HG03097 (cell line): ENCODE measurements at regions not wholly inside any gene's neighbourhood (a gene's known extent, or its start where the extent isn't known, plus 50 kb on each side); places are given as distances from the start of the nearest gene placed in this dataset.

Experiments used
- ATAC-seq: cut with Tn5 transposase; IDR thresholded peaks from one replicate; pipeline ENCODE4 v1.9.1; 2021; ENCODE audit not compliant: unreplicated experiment, low FRiP score

DNA sequence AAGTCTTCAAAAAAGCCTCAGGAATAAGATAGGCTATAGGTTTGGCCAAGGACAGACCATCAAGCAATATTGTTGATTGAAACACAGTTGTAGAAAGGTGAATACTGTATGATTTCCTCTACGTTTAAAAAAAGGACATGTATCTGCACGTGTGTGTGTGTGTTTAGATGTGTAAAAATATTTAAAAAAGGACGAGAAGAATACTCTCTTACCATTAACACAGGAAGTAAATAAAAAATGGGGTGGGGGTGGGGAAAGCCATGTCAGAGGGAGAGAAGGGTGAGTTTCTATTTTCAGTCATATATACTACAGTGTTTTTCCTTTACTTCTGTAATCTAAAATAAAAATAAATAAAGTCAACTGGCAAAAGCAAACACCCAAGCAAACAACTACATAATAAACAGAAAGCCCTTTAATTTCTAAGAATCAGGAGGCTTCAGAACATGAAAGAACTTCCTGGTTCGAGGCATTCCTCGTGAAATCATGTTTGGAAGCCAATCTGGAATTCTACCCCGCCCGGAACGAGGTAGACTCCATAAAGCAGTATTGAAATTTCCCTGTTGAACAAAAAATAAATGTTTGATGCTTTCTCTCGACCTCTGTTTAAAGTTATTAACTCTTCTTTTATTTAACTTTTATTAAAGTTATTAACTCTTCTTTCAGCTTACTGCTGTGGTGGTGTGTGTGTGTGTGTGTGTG is 158.1 kb upstream of the ZNF217 start:
- peak; percentile 2 for ATAC-seq

DNA sequence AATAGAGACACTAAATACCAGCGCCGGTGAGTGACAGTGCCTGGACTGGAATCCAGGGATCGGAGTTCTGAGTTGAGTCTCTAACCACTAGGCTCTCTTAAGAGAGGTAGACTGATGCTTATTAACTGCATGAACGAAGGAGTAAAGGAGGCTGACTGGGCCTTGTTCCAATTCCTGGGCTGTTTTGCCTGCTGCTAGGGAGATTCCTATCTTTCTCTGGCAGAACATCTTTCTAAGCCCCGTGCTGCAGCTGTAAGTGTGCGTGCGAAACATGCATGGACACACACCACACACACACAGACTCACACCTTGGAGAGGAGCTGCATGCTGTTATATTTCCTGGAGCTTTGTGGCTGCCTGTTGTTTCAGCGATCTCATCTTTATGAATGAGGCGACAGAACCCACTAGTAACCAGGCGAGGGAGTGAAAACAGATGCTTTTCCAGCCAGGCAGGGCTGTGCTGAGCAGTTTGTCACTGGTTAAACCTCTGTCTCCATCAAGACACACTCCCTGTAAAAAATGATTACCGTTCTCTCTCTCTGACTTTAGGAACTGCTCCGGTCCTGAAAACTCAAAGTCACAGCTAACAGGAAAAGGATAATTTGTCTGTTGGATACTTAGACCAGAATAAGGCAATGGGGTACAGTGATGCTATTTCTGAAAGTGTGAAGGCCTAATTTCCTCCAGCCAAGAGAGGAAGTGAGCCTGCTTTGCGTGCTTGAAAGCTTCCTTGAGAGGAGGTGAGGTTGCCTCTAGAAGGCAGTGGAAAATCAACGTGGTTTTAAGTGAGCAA is 157.4 kb upstream of the ZNF217 start:
- ATAC-seq, result peak; percentile 75

- ATAC-seq, result no peak
Measured at GRCh38 chr20:53749499-53749898, 155.9 kb upstream of the ZNF217 start.

- ATAC-seq, result no peak
Measured at GRCh38 chr20:53748821-53749421, 155.3 kb upstream of the ZNF217 start.

DNA sequence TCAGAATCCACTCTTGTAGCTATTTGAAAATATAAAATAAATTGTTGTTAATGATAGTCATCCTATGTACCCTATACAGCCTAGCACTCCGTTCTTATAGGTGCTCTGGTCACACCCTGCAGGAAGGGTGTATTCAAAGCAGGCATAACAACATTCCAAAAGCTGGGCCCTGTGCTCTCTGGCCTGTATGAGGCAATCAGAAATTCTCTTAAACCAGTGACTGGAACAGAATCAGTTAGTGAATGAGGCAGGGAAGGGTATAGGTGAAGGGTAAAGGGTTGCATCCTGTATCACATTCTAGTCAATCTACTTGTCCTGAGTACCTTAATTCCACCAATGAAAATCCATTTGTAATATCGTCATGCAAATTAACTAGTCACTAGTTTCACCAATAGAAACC is 154.5 kb upstream of the ZNF217 start:
- no peak for ATAC-seq

- no peak for ATAC-seq
Measured at GRCh38 chr20:53743607-53744260, 150.1 kb upstream of the ZNF217 start.

DNA sequence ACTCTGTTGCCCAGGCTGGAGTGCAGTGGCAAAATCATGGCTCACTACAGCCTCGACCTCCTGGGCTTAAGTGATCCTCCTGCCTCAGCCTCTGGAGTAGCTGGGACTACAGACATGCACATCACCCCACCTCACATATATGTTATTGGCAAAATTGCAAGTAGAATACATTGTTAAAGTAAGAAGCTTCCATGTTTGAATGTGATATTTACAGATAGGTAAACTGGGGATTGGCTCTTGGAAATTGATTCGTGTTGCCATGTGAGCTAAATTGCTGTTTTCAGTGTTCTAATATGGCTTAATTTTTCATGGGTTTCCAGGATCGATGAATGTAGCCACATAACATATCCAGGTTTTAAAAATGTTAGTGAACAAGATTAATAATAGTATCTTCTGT is 149.0 kb upstream of the ZNF217 start:
- no peak for ATAC-seq

DNA sequence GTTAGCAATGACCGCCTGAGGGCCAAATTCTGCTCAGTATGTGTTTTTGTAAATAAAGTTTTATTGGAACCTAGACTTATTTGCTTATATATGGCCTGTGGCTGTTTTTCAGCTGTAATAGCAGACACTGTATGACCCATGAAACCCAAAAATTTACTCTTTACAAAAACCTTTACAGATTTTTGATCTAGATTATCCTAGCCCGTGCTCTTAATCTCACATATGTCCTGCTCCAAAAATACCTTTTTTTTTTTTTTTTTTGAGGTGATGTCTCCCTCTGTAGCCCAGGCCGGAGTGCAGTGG is 148.0 kb upstream of the ZNF217 start:
- ATAC-seq, result no peak

DNA sequence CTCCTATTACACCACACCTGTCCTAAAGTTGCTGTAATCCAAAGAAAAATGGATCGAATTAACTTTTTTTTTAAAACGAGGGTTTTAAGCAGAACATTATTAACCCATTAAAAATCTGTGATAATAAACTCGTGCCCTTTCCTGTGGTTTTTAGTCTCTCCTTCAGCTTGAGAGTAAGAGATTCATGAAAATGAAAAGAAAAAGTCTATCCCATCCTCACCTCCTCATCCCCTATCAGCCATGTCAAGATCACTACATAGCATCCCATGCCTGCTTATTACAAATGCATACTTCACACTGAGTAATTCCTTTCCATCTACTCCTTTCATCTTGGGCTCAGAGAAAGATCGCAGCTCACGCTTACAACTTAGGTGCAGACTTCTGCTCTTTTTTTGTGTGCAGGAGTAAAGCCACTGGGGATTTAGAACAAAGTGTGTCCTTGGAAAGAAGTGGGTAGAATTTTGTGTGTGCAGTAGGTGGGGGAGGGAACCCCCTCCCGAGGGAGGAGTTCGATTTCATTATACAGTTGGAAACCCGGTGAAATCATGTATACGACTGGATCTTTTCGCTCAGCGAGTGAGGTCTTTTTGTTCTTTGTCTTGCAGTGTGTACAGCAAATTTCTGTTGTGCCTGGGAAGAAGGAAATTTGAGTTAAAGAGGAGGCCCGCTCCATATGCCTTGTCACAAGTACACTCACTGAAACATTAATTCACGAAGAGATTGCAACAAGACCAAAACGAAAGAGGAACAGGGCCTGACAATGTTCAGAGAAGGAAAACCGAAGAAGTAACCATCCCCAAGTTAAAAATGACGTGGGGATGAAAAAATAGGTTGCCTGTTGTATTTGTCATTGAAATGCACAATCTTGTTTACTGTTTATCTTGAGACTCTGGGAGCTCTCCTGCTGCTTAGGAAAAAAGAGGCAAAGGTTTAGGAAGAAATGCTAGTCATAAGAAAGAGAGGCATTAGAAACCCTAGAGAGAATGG is 146.5 kb upstream of the ZNF217 start:
- peak; percentile 50 for ATAC-seq

- no peak for ATAC-seq
Measured at GRCh38 chr20:53738945-53739798, 145.5 kb upstream of the ZNF217 start.

- ATAC-seq, result no peak
Measured at GRCh38 chr20:53738039-53738944, 144.7 kb upstream of the ZNF217 start.

DNA sequence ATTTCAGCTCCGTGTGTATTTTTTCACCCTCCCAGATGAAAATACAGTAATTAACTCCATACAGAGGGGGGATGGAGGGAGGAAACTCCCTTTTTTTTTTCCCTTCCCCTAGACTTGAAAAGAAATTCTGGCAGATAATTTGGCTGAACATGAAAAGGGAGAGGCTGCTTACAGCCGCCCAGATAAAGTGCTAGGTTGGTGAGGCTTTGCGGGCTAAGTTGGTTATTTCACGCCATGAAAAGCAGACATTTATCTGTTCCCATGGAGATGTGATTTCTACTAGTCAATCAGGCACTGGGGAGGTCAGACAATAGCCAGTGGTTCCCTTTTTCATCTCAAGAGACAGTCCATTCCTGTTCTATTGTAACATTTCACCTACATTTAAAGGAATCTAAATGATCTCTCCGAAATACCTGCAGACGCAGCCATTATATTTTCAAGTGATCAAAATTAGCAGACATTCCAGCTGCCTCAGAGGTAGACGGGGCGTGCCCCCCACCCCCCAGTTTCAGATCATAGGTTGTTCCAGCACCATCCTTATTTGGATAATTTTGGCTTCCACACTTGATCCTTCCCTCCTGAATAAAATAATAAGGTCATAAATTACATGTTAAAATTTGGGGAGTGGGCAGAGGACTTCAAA is 143.9 kb upstream of the ZNF217 start:
- no peak for ATAC-seq

GRCh38 chr20:53736757-53737395 is 143.2 kb upstream of the ZNF217 start:
- ATAC-seq, result no peak

DNA sequence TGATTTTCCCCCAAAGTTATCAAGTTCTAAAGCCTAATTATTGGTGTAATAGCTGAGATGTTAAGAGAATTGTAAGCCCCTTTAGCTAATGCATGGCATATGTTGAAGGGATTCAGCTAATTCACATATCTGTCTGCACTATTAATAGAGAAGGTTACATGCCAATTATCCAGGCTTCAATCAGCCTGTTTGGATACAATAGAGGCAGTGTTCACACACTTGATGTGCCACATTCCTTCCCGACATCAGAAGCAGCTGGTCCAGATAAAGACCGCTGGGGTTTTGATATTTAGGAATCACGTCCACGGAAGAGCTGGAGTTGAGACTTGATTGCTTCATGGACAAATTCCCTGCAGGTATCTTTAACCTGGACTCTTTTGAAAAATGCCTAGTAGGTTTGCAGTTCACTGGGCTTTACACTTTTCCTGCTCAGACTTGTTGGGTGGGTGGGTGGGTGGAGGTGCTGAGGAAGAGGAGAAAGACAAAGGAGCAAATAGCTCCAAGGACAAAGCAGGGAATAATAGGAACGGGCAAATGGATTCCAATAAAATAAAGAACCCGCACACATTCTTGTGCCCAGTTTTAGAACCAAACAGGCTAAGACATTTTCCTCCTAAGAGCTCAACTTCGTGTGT is 142.6 kb upstream of the ZNF217 start:
- ATAC-seq, result no peak

- no peak for ATAC-seq
Measured at GRCh38 chr20:53735536-53736050, 142.0 kb upstream of the ZNF217 start.

DNA sequence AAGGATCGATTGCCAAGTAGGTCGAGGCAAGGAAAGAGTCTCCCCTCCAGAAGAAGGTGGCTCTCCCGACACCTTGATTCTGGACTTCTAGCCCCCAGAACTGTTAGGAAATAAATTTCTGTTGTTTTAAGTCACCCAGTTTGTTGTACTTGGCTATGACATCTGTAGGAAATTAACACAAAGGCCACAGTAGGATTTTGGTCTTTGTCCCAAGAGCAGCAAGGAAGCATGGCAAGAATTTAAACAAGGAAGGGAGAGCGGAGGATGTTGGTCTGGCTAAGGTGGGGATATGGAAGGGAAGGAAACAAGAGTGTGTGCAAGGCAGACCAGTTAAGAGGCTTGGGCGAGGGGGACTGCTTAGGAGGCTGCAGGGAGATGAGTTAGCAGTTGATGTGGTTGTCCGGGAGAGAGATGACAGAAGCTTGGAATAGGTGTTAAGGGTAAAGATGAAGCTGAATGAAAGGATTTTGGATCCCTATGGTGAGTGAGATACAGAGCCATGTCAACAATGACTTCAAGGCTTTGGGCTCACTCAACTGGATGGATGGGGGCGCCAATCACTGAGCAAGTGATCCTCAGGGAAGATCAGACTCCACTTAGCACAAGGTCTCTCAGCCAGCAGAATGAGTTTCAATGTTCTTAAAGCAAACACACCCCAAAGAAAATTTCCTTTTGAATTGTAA is 140.5 kb upstream of the ZNF217 start:
- ATAC-seq, result no peak
